NCI-H2171 (cell line): ENCODE measurements at regions not wholly inside any gene's neighbourhood (a gene's known extent, or its start where the extent isn't known, plus 50 kb on each side); places are given as distances from the start of the nearest gene placed in this dataset.

Source experiments
- DNase-seq: peaks from one replicate; lab custom pipeline; 2025; lab: John Stamatoyannopoulos, UW

DNA sequence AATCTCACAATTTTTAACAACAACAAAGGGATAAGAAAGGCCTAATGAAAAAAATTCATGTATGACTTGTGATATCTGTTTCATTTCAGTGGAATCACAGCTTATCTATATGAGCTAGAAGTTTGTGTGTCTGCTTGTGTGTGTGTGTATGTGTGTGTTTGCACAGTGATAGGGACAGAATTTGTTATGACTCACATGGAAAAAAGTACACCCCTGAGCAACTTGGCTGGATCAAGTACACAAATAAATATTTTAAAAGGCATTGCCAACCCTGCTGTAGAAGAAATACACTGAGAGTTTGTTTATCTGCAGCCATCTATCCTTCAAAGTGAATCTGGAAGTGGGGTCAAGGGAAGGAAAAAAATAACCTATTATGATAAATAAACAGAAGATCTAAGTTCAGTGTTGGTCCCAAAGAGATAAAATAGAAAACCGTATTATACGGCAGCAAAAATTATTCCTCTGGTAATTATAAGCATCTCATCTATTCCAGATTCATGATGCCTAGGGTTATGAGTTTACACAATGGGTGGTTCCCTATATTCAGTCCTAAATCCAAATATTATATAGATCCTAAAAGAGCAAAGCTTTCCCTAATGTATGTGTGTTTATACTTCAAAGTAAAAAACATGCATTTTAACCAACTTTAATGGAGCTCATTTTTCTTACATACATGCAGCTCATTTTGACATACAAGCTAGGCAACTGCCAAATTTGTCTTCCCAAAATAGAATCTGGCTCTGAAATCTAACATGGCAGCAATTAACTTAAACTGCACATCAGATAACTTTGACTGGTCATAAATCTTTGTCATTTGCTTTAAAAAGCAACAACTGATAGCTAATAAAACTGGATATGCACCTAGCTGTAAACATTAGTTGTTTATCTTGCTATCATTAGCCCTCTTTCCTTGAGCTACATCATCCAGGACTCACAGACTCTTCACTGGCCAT is 420.6 kb downstream of the IRS1 start:
- no peak for DNase-seq

DNA sequence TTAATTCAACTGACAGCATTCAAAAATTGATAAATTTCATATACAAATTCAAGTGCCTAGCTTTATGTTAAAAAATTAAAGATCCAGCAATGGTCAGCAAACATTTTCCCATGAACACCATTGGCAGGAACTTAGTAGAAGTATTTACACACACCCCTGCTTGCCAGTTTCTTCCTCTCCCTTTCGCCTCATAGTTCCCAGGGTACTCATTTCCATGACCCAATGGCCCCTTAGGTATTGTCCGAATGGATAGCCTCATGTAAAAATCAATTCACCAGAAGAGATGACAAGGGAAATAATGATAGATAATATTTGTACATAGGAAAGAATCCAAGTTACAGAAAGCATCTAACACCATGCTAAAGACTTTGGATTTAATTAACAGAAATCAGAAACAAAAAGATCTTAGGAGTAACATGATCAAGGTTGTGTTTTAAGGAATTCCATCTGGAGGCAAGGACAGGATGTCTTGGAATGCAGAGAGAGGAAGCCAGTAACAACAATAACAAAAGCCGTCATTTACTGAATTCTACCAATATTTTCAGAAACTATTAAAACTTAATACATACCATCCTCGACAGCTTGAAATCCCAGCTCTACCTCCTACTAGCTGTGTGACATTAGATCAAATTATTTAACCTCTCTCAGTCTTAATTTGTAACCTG is 423.0 kb downstream of the IRS1 start:
- no peak for DNase-seq

DNA sequence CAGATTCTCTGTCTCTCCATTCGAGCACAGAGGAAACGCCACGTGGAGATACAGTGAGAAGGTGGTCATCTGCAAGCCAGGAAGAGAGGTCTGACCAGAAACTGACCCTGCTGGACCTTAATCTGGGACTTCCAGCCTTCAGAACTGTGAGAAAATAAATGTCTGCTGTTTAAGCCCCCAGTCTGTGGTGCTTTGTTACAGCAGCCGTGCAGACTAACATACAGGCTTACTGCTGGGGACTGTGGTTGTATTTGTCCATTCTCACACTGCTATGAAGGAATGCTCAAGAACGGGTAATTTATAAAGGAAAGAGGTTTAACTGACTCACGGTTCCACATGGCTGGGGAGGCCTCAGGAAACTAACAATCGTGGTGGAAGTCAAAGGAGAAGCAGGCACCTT is 432.7 kb downstream of the IRS1 start:
- DNase-seq, result no peak

DNA sequence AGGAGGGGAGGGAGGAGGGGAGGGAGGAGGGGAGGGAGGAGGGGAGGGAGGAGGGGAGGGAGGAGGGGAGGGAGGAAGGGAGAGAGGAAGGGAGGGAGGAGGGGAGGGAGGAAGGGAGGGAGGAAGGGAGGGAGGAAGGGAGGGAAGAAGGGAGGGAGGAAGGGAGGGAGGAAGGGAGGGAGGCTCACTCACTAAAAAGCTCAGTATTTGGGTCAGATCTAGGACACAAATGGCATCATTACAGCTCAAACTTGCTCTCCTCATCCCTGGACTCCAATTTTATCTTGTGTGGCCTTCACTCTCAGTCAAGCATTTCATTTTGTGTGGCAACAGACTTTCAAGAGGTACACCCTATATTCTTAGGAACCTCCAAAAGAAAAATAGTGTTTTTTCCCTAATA is 435.4 kb downstream of the IRS1 start:
- DNase-seq, result no peak

DNA sequence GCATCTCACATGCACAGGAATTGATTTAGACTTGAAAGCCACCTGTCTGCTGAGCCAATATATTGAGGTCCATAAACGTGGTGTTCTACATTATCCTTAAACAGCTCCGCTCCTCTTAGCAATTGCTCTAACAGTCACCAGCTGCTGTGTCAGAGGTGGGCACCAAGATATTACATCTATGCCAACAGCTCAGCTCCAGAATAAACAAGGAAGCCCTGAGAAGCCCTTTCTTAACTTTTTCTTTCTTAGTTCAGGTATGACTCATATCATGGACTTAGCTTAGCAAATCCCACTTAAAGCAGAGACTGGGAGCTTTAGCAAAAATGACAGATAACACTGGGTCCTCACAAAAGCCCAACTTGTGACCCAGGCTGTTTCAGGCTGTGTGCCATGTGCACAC is 436.6 kb downstream of the IRS1 start:
- no peak for DNase-seq

DNA sequence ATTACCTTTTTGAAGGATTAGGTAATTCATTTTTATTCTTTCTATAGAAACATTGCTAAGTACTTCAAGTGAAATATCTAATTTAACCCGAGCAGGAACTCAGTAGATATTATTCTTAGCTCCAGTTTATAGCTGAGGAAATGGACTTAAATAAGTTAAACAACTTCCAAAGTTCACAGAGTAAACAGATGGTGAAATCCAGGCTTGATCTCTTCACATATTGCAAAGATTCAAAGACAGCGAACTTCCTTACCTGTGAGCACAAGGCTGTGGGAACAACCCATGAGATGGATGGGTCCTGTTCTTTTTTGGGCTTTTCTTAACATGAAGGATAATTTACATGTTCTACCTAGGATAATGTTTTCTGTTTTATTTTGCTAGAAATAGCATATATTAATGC is 439.0 kb downstream of the IRS1 start:
- no peak for DNase-seq

DNA sequence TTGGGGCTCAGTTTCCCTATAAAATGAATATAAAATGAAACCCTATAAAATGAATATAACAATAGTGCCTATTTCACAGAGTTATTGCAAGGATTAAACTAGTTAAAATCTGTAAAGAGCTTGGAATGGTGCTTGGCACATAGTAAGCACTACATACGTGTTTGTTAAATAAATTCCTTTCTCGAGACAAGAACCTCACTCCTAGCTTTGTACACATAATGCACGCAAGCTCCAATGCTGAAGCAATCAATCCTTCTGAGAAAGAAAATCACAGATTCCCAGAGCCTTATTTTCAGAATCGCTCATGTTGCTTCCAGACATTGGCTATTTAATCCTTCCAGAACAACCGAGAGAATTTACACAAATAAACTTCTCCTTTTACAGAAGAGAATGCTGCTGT is 440.9 kb downstream of the IRS1 start:
- no peak for DNase-seq

DNA sequence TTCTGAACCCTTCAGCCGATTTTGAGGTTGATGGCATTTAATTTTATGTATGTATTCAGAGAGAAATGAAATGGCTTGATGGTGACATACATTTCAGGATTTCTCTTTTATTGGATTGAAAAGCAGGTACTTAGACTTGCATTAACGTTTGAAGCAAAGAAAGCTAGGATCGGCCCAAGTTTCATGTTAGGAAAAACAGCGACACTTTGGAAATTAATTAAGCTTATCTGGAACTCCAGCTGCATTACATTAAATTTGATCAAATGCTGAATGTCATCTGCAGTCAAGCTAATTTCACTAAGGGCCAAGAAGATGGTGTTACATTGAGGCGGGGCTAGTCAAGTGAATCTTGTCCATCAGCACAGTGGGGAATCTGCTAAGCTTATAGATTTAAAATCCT is 441.8 kb downstream of the IRS1 start:
- DNase-seq, result no peak

DNA sequence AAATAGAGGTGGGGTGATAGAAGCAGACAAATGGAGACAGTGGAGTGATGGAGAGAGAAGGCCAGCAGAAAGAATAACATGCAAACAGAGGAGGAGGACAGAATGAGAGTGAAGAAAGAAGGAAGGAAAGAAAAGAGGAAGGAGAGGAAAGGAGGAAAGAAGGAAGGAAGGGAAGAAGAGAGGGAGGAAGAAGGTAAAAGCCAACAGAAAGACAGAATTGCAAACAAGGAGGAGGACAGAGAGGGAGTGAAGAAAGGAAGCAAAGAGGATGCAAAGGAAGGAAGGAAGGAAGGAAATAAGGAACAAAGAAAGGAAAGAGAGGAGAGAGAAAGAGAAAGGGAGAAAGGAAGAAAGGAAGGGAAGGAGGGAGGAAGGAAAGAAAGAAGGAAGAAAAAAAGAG is 444.0 kb downstream of the IRS1 start:
- DNase-seq, result no peak

DNA sequence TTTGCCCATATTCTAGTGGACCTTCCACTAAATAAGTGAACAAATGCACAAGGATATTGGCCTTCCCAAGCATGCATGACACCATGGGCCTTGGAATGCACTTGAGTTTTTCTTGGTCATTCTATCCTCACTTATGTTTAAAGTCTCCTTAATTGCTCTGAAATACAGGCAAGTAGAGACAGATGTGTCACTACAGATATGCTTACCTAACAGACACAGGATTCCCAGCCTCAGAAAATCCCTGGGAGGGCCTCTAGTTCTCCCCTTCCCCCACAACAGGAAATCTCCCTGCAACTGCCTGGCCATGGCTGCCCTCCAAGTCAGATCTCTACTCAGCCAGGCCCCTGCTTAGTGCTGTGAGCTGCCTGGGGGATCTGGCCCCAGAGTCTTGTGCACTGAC is 445.2 kb downstream of the IRS1 start:
- no peak for DNase-seq

DNA sequence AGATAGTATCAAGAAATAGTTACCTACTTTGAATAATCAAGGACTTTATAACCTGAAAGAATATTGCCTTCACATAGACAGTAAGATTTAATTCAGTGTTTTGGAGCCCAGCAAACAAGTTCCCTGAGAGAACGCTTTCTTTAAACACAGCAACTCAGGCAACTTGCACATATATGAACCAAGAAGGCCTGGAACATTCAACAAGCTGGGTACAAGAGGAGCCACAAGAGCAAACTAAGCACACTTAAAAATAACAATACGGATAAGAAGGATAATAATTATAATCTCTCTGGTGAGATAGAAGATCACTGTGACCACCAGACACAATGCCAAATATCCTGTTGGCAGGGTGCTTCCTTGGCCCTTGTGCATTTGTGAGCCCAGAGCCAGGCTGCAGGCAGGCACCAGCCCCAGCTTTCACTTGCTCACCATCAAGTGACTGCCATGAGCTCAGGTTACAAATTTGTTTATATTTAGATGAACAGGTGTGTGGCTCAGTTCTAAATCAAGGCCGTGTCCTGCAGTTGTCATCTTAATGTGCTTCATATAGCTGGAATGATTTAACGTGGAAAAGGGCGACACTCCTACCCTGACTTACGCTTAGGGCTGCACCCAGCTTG is 446.6 kb downstream of the IRS1 start:
- peak; percentile 29 for DNase-seq

DNA sequence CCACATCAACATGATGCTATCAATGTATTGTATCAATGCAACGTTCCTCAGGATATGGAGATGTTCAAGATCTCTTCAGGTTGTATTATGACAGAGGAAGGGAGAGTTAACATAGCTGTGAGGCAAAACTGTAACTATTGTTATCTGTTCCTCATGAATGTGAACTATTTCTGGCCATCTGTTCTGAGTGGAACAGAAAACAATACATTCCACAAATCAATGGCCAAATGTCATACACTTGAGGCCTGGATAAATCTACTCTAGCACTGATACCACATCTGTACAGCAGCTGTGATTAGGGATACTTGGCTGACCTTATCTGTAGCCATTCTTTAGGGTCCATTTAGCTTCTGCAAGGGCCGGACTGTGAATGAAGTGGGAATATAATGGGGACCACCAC is 447.9 kb downstream of the IRS1 start:
- no peak for DNase-seq

DNA sequence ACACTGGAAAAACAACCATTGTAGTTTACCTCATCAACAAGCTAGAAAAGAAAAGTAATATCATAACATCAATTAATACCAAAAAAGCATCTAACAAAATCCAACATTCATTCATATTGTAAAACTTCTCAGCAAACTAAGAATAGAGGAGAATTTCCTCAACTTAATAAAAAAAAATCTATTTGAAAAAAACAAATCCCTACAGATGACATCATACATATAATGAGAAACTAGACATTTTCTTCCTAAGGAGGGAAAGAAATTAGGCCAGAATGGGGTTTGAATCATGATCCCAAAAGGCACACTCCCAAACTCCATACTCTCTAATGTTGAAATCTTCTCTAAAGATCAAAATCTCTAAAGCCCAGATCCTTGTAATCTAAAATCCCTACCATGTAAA is 460.0 kb downstream of the IRS1 start:
- no peak for DNase-seq

DNA sequence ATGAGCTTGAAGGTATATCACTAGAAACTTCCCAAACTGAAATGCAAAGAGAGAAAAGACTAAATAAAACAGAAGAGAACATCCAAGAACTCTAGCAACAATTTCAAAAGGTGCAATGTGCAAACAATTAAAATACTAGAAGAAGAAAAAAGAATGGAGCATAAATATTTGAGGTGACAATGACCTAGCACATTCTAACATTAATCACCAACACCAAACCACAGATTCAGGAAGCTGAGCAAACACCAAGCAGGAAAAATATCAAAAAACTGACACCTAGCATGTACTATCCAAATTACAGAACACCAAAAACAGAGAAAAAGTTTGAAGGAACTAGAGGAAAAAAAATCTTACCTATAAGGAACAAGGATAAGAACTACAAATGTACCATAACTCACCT is 460.8 kb downstream of the IRS1 start:
- DNase-seq, result no peak

DNA sequence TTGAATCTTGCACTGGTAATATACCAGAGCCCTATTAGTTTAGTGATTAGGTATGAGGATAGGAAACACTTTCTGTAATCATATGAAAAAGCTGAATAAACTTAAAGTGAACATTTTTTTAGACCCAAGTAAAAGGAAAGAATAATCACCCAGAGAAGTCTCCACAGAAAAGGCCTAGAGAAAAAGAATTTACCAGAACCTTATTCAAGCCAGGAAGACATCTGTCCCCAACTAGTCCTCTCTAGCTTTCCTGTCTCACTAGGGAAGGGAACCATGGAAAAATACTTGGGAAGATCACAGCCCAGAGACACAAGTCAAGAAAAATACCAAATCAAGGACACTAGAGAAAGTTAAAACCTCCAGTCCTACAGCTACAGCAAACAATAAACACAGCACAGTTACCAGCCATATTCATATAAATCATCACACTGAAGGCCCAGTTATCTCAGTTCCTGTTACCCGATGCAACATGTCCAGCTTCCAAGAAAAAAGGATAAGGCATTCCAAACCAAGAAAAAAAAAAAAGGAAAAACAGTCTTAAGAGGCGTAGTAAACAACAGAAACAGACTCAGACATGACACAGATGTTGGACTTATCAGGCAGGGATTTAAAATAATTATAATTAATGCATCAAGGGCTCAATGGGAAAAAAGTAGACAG is 461.5 kb downstream of the IRS1 start:
- DNase-seq, result no peak

DNA sequence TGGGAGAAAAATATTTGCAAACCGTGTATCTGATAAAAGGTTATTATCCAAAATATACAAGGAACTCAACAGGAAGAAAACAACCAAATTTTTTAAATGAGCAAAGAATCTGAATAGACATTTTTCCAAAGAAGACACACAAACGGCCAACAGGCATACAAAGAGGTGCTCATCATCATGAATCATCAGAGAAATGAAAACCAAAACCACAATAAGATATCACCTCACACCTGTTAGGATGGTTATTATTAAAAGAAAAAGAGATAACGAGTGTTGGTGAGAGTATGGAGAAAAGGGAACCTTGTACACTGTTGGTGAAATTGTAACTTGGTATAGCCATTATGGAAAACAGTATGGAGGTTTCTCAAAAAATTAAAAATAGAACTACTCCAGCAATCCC is 463.3 kb downstream of the IRS1 start:
- DNase-seq, result no peak

DNA sequence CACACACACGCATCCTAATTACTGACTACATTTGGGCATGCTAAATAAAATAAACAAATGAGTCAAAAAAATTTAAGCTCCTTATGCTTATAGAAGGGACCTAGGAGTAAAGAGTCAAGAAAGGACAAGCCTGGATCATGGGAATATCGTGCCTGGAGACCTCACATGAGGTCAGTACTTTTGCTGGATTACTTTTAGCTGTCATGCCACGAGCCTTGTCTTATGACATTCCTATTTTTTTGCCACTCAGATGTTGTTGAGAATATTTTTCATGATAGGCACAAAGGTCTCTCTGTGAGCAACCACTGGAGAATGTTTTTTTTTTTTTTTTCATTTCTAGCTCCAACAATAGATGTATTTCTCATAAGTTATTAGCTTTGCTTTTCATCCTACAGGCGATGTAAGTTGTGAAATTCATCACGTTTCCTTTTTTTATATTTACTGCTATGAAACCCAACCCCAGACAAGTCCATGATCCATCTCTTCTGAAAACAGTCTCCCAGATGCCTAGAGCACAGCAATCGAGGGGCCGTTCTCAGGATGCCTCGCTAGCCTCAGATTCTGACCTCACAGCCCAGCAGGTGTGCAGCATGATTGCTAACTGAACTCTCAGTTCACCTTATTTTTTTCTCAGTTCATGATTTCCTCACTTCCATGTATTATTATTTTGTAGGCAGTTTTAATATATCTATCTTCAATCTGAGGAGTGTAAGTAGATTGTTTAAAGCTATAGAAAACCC is 464.5 kb downstream of the IRS1 start:
- no peak for DNase-seq

DNA sequence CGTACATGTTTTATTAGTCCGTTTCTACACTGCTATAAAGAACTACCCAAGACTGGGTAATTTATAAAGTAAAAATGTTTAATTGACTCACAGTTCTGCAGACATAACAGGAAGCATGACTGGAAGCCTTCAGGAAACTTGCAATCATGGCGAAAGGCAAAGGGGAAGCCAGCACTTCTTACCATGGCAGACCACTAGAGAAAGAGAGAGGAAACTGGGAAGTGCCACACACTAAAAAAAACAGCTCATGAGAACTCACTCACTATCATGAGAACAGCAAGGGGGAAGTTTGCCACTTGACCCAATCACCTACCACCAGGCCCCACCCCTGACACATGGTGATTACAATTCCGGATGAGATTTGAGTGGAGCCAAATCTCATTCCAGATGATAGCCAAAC is 466.2 kb downstream of the IRS1 start:
- no peak for DNase-seq

DNA sequence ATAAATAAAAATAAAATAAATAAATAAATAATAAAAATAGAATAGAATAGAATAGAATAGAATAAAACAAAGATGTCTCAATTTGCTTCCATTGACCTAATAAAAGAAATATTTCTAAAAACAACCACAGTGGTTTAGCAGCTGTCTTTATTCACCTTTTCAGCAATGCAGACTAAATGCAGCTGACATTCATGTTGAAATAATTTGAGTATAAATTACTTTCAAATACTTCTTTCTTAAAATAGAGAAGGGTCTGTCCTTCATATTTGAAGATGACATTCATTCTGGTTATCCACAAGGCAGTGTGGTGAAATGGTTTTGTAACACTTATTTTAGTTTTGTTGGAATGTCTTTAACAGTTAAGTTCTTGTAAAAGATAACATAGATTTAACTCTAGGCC is 469.4 kb downstream of the IRS1 start:
- DNase-seq, result no peak

DNA sequence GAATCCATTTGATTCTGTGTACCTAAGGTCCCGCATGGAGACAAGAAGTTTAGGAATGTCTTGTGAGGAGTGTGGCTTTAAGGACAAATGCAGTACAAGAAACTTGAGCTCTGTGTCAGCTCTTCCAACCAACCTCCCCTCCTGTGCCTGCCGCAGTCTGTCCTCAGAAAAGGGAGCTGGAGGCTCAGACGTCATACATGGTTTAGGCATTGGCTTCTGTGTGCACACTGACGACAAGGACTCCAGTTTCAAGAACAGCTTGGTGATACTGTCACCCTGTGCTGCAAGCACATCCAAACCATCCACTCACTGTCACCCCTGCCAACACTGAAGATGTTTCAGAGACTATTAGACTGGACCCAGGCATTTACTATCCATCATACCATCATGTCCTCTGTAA is 470.4 kb downstream of the IRS1 start:
- no peak for DNase-seq

DNA sequence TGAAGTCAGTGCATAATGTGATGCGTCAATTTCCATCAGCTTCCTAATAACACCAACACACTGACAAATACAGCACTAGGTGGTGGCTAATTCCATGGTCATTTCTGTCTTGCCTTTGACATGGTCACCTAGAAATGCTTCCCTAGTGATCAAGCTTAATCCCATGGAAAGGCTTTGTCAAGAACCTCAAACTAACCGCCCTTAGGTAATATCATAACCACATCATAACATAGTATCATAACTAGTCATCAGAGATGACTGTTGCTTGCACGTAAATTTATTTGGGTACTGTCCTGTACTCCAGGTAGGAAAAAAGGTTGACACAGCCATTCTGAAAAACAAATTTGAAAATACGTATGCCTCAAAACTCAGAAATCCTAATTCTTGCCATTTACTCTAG is 471.8 kb downstream of the IRS1 start:
- no peak for DNase-seq

DNA sequence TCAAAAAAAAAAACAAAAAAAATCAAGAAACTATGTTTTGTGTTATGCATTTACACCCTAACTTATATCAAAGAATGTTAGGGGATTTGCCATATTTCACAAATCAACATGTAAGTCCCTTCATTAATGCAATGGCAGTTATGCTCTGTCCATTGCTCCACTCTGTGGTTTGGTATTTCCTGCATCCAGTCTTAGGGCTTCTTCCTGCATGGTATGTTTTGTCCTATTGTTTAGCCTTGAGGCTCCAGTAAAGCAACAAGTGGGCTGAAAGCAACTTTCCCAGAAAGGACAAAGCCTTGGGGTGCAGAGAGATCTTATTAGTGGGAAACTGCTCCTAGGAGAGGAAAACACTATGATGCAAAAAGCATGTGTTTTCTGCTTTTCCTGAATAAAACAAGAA is 474.1 kb downstream of the IRS1 start:
- DNase-seq, result no peak
